ENCODE measurements at regions not wholly inside any gene's neighbourhood (a gene's known extent, or its start where the extent isn't known, plus 50 kb on each side); places are given as distances from the start of the nearest gene placed in this dataset.

DNA sequence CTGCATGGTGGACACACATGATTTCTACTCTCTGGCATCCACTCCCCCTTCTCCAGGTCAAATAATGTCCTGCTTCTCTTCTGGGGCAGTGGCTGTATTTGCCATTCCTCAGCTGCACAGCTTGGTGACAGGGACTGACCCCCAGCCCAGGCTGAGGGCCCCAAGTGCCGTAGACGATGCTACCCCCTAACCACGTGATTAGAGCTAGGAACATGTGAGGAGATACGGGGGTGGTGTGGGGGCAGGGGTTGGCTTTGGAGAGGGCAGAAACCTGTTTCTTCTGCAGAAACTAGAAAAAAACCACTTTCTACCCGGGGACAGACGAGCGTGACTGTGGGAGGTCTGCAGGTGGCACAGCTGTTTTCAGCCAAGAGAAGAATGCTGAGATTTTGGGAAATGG, 192.4 kb downstream of the SIPA1L2 start:
- H3K4me1 ChIP-seq (ENCODE audit: low read depth, poor library complexity, severe bottlenecking) = peaks cover 30% of the 10 kb centered on the region
- H2AFZ ChIP-seq (ENCODE audit: low read depth) = no peak overlapping the region
- H3K4me3 ChIP-seq (IDR thresholded peaks at IDR 0.05; ENCODE audit: insufficient read depth, low read depth, low read length) = no peak overlapping the region
- H4K20me1 ChIP-seq (ENCODE audit: insufficient read depth) = no peaks in the 10 kb centered on the region
- no peaks in the 10 kb centered on the region for H3K27me3 ChIP-seq (ENCODE audit: insufficient read depth, low read depth)
- H3K27ac ChIP-seq = no peak overlapping the region
- H3K9ac ChIP-seq = no peak overlapping the region
- no peaks in the 10 kb centered on the region for H3K36me3 ChIP-seq (ENCODE audit: insufficient read depth)
- TF ChIP-seq, protein P1, sequence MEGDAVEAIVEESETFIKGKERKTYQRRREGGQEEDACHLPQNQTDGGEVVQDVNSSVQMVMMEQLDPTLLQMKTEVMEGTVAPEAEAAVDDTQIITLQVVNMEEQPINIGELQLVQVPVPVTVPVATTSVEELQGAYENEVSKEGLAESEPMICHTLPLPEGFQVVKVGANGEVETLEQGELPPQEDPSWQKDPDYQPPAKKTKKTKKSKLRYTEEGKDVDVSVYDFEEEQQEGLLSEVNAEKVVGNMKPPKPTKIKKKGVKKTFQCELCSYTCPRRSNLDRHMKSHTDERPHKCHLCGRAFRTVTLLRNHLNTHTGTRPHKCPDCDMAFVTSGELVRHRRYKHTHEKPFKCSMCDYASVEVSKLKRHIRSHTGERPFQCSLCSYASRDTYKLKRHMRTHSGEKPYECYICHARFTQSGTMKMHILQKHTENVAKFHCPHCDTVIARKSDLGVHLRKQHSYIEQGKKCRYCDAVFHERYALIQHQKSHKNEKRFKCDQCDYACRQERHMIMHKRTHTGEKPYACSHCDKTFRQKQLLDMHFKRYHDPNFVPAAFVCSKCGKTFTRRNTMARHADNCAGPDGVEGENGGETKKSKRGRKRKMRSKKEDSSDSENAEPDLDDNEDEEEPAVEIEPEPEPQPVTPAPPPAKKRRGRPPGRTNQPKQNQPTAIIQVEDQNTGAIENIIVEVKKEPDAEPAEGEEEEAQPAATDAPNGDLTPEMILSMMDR (conservative IDR thresholded peaks at IDR 0.05; ENCODE audit: low read depth, low read length) = no peak
- no peak overlapping the region for H3K4me2 ChIP-seq
- H3K79me2 ChIP-seq (ENCODE audit: insufficient read depth, low read depth) = no peaks in the 10 kb centered on the region

DNA sequence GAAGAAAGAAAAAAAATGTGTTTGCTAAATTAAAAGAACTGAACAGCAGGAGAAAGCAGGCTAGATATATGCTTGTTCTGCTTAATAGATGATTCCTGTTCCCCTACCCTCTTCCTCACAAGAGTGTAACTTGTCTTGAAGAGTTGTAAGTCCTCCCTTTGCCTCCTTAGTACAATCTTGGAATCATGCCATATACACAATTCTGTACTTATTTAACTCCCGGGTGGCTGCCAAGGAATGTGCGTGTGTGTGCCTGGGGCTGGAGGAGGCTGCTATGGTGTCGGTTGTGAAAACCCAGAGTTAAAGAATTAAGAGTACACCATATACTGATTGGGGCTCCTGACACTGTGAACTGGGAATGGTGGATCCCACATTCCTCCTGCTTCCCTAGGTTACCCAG, 194.2 kb downstream of the SIPA1L2 start:
- no peak overlapping the region for H2AFZ ChIP-seq (ENCODE audit: low read depth)
- TF ChIP-seq, protein P1 (conservative IDR thresholded peaks at IDR 0.05; ENCODE audit: low read depth, low read length) = no peak
- H3K27me3 ChIP-seq (ENCODE audit: insufficient read depth, low read depth) = no peaks in the 10 kb centered on the region
- H3K4me3 ChIP-seq (IDR thresholded peaks at IDR 0.05; ENCODE audit: insufficient read depth, low read depth, low read length) = no peak overlapping the region
- no peaks in the 10 kb centered on the region for H3K36me3 ChIP-seq (ENCODE audit: insufficient read depth)
- H3K4me1 ChIP-seq (ENCODE audit: low read depth, poor library complexity, severe bottlenecking) = peaks cover 18% of the 10 kb centered on the region
- H4K20me1 ChIP-seq (ENCODE audit: insufficient read depth) = no peaks in the 10 kb centered on the region
- H3K4me2 ChIP-seq = no peak overlapping the region
- H3K27ac ChIP-seq = no peak overlapping the region
- H3K79me2 ChIP-seq (ENCODE audit: insufficient read depth, low read depth) = no peaks in the 10 kb centered on the region
- H3K9ac ChIP-seq = no peak overlapping the region

DNA sequence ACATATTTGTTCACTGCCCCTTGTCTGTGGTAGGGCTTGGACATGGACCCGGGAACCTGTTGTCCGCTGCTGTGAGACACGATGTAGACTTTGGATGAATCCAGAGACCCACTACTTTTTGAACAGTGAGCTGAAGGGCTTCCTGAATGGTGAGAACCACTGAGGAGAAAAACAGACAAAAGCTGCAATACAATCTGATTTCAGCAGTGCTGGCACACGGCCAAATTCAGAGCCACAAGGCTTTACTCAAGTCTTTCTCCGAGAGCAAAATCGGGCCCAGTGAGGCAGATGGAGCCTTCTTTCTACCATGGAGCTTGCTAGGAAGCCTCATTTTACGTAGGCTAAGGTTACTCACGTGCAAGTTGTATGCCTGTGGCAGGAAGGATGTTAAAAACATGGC, 197.6 kb downstream of the SIPA1L2 start:
- no peaks in the 10 kb centered on the region for H3K36me3 ChIP-seq (ENCODE audit: insufficient read depth)
- no peaks in the 10 kb centered on the region for H4K20me1 ChIP-seq (ENCODE audit: insufficient read depth)
- no peak overlapping the region for H3K9ac ChIP-seq
- no peak overlapping the region for H3K4me3 ChIP-seq (IDR thresholded peaks at IDR 0.05; ENCODE audit: insufficient read depth, low read depth, low read length)
- H3K27ac ChIP-seq = no peak overlapping the region
- H3K4me1 ChIP-seq (ENCODE audit: low read depth, poor library complexity, severe bottlenecking) = no peaks in the 10 kb centered on the region
- TF ChIP-seq, protein P1 (conservative IDR thresholded peaks at IDR 0.05; ENCODE audit: low read depth, low read length) = no peak
- no peaks in the 10 kb centered on the region for H3K79me2 ChIP-seq (ENCODE audit: insufficient read depth, low read depth)
- H2AFZ ChIP-seq (ENCODE audit: low read depth) = no peak overlapping the region
- no peaks in the 10 kb centered on the region for H3K27me3 ChIP-seq (ENCODE audit: insufficient read depth, low read depth)
- H3K4me2 ChIP-seq = no peak overlapping the region

DNA sequence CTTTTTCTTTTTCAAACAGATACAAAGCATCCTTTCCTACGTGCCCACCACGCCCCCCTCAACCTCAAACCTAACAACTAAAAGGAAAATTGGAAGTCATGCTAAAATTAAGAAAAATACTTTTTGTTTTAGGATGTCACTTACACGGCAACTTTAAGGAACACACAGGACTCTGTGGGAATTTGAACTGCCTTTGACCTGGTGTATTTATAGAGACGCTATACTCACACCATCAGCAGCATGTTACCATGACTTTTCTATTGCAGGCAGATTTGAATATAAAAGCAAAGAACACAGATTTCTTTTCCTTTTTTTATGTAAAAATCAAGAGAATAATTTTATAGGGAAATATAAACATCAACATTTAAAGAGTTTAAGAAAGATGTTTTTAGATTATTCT, 198.2 kb downstream of the SIPA1L2 start:
- no peak overlapping the region for H3K4me2 ChIP-seq
- no peak overlapping the region for H3K27ac ChIP-seq
- H4K20me1 ChIP-seq (ENCODE audit: insufficient read depth) = no peaks in the 10 kb centered on the region
- no peak overlapping the region for H3K9ac ChIP-seq
- no peak overlapping the region for H3K4me3 ChIP-seq (IDR thresholded peaks at IDR 0.05; ENCODE audit: insufficient read depth, low read depth, low read length)
- no peaks in the 10 kb centered on the region for H3K79me2 ChIP-seq (ENCODE audit: insufficient read depth, low read depth)
- H3K27me3 ChIP-seq (ENCODE audit: insufficient read depth, low read depth) = no peaks in the 10 kb centered on the region
- TF ChIP-seq, protein P1 (conservative IDR thresholded peaks at IDR 0.05; ENCODE audit: low read depth, low read length) = no peak
- H2AFZ ChIP-seq (ENCODE audit: low read depth) = no peak overlapping the region
- H3K36me3 ChIP-seq (ENCODE audit: insufficient read depth) = no peaks in the 10 kb centered on the region
- H3K4me1 ChIP-seq (ENCODE audit: low read depth, poor library complexity, severe bottlenecking) = no peaks in the 10 kb centered on the region
